ENCODE measurements at regions not wholly inside any gene's neighbourhood (a gene's known extent, or its start where the extent isn't known, plus 50 kb on each side); places are given as distances from the start of the nearest gene placed in this dataset.

DNA sequence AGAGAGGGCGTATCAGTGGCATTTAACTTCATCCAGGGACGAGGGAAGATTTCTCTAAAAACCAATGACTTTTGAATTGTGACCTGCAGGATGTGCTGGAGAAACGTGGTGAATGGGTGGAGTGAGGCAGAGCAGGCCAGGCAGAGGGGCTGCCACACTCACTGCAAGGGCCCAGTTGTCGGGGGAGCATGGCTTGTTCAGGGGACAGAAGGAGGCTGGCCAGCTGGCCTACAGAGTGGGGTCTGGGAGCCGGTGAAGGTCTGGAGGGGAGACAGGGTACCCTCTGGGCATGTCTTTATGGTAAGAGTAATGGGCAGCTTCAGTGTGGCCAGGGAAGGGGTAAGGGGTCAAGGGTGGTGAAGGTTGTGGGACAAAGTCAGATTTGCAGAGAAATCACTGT lies 225.2 kb upstream of the RGMA start:
- intact Hi-C loops (cut with DNase I; ENCODE audit: low total_unique reads) (no loop called here), in situ Hi-C loops (cut with MboI; ENCODE audit: low pct_ligation_motif_present in 1 of 4, low pct_unique_long_range_greater_than_20kb in 1 of 4, low sequenced_read_pairs in 3 of 4) (no loop called here)
- TF ChIP-seq POLR2A (IDR thresholded peaks at IDR 0.05) (no peak), EP300 (IDR thresholded peaks at IDR 0.05; ENCODE audit: low read depth) (no peak)
- H3K9me3 ChIP-seq, result no peaks in the 10 kb centered on the region
- no peak overlapping the region for H3K4me3 ChIP-seq
- no peaks in the 10 kb centered on the region for H3K27me3 ChIP-seq
- H3K4me1 ChIP-seq, result no peaks in the 10 kb centered on the region
- H3K36me3 ChIP-seq, result no peaks in the 10 kb centered on the region
- WGBS, 2 donors (ENCODE audit: low coverage in 1 of 2), result 53 to 75% methylated on average over 3 to 5 of the region's 5 CpGs
- H3K27ac ChIP-seq, result no peak overlapping the region
- no peak for DNase-seq

DNA sequence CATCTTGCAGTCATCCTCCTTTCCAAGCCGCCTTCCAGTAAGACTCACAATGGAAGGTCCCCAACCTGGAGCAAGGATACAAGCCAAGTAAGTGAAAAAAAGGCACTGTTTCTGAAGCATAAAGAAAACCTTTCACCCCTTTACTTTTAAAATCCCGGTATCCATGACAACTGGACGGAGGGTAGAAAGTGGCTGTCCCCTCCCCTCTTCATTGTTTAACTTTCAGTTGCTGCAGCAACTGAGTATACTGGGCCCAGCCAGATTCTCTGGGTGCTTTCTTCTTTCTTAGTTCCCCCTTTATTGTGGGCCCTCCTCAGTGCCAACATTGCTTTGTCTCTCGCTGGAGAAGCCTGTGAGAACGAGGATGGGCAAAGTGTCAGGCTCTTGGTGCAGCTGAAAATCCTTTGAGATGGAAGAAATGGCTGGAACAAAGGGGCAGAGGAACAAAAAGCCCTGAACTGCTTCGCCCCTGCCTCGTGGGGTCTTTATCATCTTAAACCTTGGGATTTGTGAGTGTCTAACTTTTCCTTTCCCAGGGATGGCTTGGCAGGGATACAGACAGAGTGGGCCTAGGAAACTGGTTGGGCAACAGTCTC lies 224.0 kb upstream of the RGMA start:
- no peak for DNase-seq
- no peaks in the 10 kb centered on the region for H3K27me3 ChIP-seq
- H3K4me3 ChIP-seq, result no peak overlapping the region
- in situ Hi-C loops (cut with MboI; ENCODE audit: low pct_ligation_motif_present in 1 of 4, low pct_unique_long_range_greater_than_20kb in 1 of 4, low sequenced_read_pairs in 3 of 4) (no loop called here), intact Hi-C loops (cut with DNase I; ENCODE audit: low total_unique reads) (no loop called here)
- WGBS, 2 donors (ENCODE audit: low coverage in 1 of 2), result 52 to 53% methylated on average over 6 to 7 of the region's 7 CpGs
- TF ChIP-seq EP300 (IDR thresholded peaks at IDR 0.05; ENCODE audit: low read depth), result no peak
- TF ChIP-seq, protein P1, sequence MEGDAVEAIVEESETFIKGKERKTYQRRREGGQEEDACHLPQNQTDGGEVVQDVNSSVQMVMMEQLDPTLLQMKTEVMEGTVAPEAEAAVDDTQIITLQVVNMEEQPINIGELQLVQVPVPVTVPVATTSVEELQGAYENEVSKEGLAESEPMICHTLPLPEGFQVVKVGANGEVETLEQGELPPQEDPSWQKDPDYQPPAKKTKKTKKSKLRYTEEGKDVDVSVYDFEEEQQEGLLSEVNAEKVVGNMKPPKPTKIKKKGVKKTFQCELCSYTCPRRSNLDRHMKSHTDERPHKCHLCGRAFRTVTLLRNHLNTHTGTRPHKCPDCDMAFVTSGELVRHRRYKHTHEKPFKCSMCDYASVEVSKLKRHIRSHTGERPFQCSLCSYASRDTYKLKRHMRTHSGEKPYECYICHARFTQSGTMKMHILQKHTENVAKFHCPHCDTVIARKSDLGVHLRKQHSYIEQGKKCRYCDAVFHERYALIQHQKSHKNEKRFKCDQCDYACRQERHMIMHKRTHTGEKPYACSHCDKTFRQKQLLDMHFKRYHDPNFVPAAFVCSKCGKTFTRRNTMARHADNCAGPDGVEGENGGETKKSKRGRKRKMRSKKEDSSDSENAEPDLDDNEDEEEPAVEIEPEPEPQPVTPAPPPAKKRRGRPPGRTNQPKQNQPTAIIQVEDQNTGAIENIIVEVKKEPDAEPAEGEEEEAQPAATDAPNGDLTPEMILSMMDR (IDR thresholded peaks at IDR 0.05), result no peak
- TF ChIP-seq POLR2A (IDR thresholded peaks at IDR 0.05), result no peak
- TF ChIP-seq POLR2AphosphoS5 (IDR thresholded peaks at IDR 0.05), result no peak
- no peaks in the 10 kb centered on the region for H3K36me3 ChIP-seq
- no peak overlapping the region for H3K27ac ChIP-seq
- H3K9me3 ChIP-seq, result no peaks in the 10 kb centered on the region
- no peaks in the 10 kb centered on the region for H3K4me1 ChIP-seq

DNA sequence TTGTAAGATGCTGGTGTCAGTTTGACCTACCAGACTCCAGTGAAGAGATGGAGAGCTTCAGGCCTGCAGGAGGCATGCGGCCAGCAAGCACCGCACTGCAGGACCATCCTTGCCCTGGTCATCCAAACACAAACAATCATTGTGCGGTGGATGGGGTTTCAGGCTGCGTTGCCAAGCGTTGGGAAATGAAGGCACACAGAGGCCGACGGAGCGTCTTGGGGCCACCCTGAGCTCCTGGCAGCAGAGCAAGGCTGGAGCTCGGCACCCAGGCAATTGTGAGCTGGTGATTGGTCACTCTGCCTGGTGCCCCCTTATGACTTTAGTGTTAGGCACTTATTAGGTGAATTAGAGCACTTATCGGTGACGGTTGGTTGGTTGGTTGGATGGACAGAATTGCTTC lies 222.6 kb upstream of the RGMA start:
- no peaks in the 10 kb centered on the region for H3K36me3 ChIP-seq
- no peak overlapping the region for H3K4me3 ChIP-seq
- H3K9me3 ChIP-seq, result no peaks in the 10 kb centered on the region
- TF ChIP-seq, protein P1 (IDR thresholded peaks at IDR 0.05), result no peak
- in situ Hi-C loops (cut with MboI; ENCODE audit: low pct_ligation_motif_present in 1 of 4, low pct_unique_long_range_greater_than_20kb in 1 of 4, low sequenced_read_pairs in 3 of 4), result no loop called here
- intact Hi-C loops (cut with DNase I; ENCODE audit: low total_unique reads), result no loop called here
- WGBS, 2 donors (ENCODE audit: low coverage in 1 of 2), result 55 to 79% methylated on average over 3 to 11 of the region's 11 CpGs
- no peaks in the 10 kb centered on the region for H3K27me3 ChIP-seq
- H3K4me1 ChIP-seq, result no peaks in the 10 kb centered on the region
- no peak for DNase-seq
- H3K27ac ChIP-seq, result no peak overlapping the region

DNA sequence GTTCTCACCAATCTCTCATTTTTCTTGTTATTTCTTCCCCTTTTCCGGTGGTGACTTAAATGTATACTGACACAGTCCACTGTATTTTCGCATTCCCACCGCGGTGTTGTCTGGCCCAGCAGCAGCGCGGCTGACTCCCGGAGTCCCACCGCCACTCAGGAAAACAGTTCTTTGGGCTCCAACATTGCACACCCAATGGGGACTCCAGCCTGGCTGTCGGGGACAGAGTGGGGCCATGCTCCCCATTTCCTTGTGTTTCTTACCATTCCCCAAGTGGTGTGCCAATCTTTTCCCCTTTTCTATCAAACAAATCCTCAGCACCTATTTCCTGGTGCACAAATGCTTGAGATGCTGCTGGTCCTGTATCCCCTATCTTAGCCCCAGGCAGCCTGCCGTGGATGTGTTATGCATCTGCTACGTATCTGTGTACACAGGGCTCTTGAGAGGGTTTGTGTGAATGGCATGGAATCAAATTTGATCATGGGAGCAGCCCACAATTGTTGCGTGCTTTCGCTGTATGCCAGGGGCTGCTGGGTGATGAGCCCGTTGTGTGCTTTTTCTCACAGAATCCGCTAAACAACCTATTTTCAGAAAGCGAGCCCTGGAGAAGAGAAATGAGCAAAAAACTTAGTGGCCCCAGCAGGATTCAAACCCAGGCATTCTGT lies 219.1 kb upstream of the RGMA start:
- no peaks in the 10 kb centered on the region for H3K27me3 ChIP-seq
- in situ Hi-C loops (cut with MboI; ENCODE audit: low pct_ligation_motif_present in 1 of 4, low pct_unique_long_range_greater_than_20kb in 1 of 4, low sequenced_read_pairs in 3 of 4) (no loop called here), intact Hi-C loops (cut with DNase I; ENCODE audit: low total_unique reads) (no loop called here)
- H3K4me3 ChIP-seq, result no peak overlapping the region
- no peaks in the 10 kb centered on the region for H3K9me3 ChIP-seq
- no peaks in the 10 kb centered on the region for H3K4me1 ChIP-seq
- 80 to 87% methylated on average over 2 to 16 of the region's 16 CpGs for WGBS, 2 donors (ENCODE audit: low coverage in 1 of 2)
- no peak for DNase-seq
- H3K27ac ChIP-seq, result no peak overlapping the region
- no peak for TF ChIP-seq EP300 (IDR thresholded peaks at IDR 0.05; ENCODE audit: low read depth)
- no peak for TF ChIP-seq POLR2AphosphoS5 (IDR thresholded peaks at IDR 0.05)
- TF ChIP-seq, protein P1 (IDR thresholded peaks at IDR 0.05), result no peak
- no peak for TF ChIP-seq POLR2A (IDR thresholded peaks at IDR 0.05)
- no peaks in the 10 kb centered on the region for H3K36me3 ChIP-seq

DNA sequence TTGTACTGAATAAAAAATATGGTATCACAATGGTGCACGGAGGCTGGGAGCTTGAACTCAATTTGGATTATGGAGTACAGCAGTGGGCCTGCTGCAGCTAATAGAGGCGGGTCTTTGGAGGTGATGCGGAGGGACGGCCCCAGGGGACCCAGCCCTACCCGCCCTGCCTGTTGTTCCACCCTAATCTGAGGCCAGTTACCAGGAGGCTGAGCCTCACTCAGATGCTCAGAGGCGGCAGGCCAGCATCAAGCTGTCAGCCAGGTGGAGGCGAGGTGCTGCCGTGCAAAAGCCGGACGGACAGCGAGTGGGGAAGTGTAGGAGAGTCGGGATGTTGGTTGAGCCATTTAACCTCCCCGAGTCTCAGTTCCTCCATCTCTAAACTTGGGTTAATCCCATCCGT lies 218.5 kb upstream of the RGMA start:
- no peak for DNase-seq
- TF ChIP-seq EP300 (IDR thresholded peaks at IDR 0.05; ENCODE audit: low read depth) (no peak), POLR2A (IDR thresholded peaks at IDR 0.05) (no peak), POLR2AphosphoS5 (IDR thresholded peaks at IDR 0.05) (no peak)
- TF ChIP-seq, protein P1 (IDR thresholded peaks at IDR 0.05), result no peak
- Histone ChIP-seq H3K27ac (no peak overlapping the region), H3K9me3 (no peaks in the 10 kb centered on the region), H3K4me3 (no peak overlapping the region), H3K4me1 (no peaks in the 10 kb centered on the region), H3K27me3 (no peaks in the 10 kb centered on the region), H3K36me3 (no peaks in the 10 kb centered on the region)
- in situ Hi-C loops (cut with MboI; ENCODE audit: low pct_ligation_motif_present in 1 of 4, low pct_unique_long_range_greater_than_20kb in 1 of 4, low sequenced_read_pairs in 3 of 4) (no loop called here), intact Hi-C loops (cut with DNase I; ENCODE audit: low total_unique reads) (no loop called here)
- 84 to 91% methylated on average over 3 to 14 of the region's 14 CpGs for WGBS, 2 donors (ENCODE audit: low coverage in 1 of 2)
